Coronary artery (tissue), 2 donors: ENCODE measurements at regions not wholly inside any gene's neighbourhood (a gene's known extent, or its start where the extent isn't known, plus 50 kb on each side); places are given as distances from the start of the nearest gene placed in this dataset.

ENCODE experiments used
- DNase-seq: peaks from one replicate; pipeline ENCODE4 v3.0.0-alpha.2; 2017; ENCODE audit warnings: low spot score
- H3K27ac ChIP-seq, 2 donors: fragments of 200-600 bp; sonication (generic); one replicate each; pipeline ENCODE4 v1.5.1; 2016 to 2019
- H3K4me3 ChIP-seq: fragments of 200-600 bp; sonication (generic); 2 replicates; pipeline ENCODE4 v1.5.1; 2016; ENCODE audit warnings: mild to moderate bottlenecking, moderate library complexity
- CTCF ChIP-seq: fragments of 200-600 bp; sonication (generic); IDR thresholded peaks from one replicate; pipeline ENCODE4 v1.5.1; 2019; ENCODE audit warnings: antibody characterized with exemption

GRCh38 chr4:57329279-57329678, 219.1 kb upstream of the IGFBP7 start:
- no peak for TF ChIP-seq CTCF
- DNase-seq, result no peak
- Histone ChIP-seq H3K4me3 (no peak overlapping the region), H3K27ac (no peak overlapping the region)

- Histone ChIP-seq H3K4me3 (no peak overlapping the region), H3K27ac (no peak overlapping the region)
- no peak for DNase-seq
- TF ChIP-seq CTCF, result no peak
Observed at GRCh38 chr4:57324673-57325307, 214.6 kb upstream of the IGFBP7 start.

GRCh38 chr4:57320849-57321248, 210.7 kb upstream of the IGFBP7 start:
- H3K27ac ChIP-seq, result no peak overlapping the region
- no peak overlapping the region for H3K4me3 ChIP-seq
- TF ChIP-seq CTCF, result no peak
- DNase-seq, result no peak

GRCh38 chr4:57320217-57320616, 210.0 kb upstream of the IGFBP7 start:
- no peak for DNase-seq
- Histone ChIP-seq H3K27ac (no peak overlapping the region), H3K4me3 (no peak overlapping the region)
- no peak for TF ChIP-seq CTCF

GRCh38 chr4:57318703-57319102, 208.5 kb upstream of the IGFBP7 start:
- no peak overlapping the region for H3K4me3 ChIP-seq
- no peak overlapping the region for H3K27ac ChIP-seq
- DNase-seq, result no peak
- TF ChIP-seq CTCF, result no peak

- DNase-seq, result no peak
- H3K4me3 ChIP-seq, result no peak overlapping the region
- TF ChIP-seq CTCF, result no peak
- H3K27ac ChIP-seq, result no peak overlapping the region
Observed at GRCh38 chr4:57314636-57315035, 204.5 kb upstream of the IGFBP7 start.

GRCh38 chr4:57312296-57312695, 202.1 kb upstream of the IGFBP7 start:
- H3K4me3 ChIP-seq, result no peak overlapping the region
- no peak for TF ChIP-seq CTCF
- DNase-seq, result no peak
- H3K27ac ChIP-seq, result no peak overlapping the region
